Activated B cell treated with CpG ODN at 0.5 μM for 24 hours (primary cell): ENCODE measurements at regions not wholly inside any gene's neighbourhood (a gene's known extent, or its start where the extent isn't known, plus 50 kb on each side); places are given as distances from the start of the nearest gene placed in this dataset.

Experiments
- ATAC-seq: fragments of 200-7000 bp; cut with Tn5 transposase; one replicate; pipeline ENCODE4 v1.10.0; 2021; ENCODE audit warnings: low read depth, mild to moderate bottlenecking, moderate library complexity
- CTCF ChIA-PET: fragments of 350-600 bp; sonication (Branson Sonifier 250); formaldehyde crosslinking; loops from one replicate; lab custom pipeline; 2021; ENCODE audit warnings: antibody characterized with exemption; lab: Charles Lee
- POLR2A ChIA-PET: fragments of 350-600 bp; sonication (Branson Sonifier 250); formaldehyde crosslinking; loops from one replicate; lab custom pipeline; 2021; ENCODE audit warnings: antibody characterized with exemption; lab: Charles Lee
- DNase-seq: peaks from one replicate; pipeline ENCODE4 v3.0.0; 2022
- H3K27ac Mint-ChIP-seq: one replicate; pipeline ENCODE4 v1.8.0; 2020; ENCODE audit warnings: mixed read lengths
- H3K27me3 Mint-ChIP-seq: one replicate; pipeline ENCODE4 v1.8.0; 2021; ENCODE audit warnings: mixed read lengths
- H3K36me3 Mint-ChIP-seq: one replicate; pipeline ENCODE4 v1.8.0; 2021; ENCODE audit warnings: low read depth, mixed read lengths
- H3K4me1 Mint-ChIP-seq: one replicate; pipeline ENCODE4 v1.8.0; 2021; ENCODE audit warnings: mixed read lengths
- H3K4me3 Mint-ChIP-seq: one replicate; pipeline ENCODE4 v1.8.0; 2020; ENCODE audit warnings: mild to moderate bottlenecking, mixed read lengths
- H3K9me3 Mint-ChIP-seq: one replicate; pipeline ENCODE4 v1.8.0; 2020; ENCODE audit warnings: mixed read lengths
- intact Hi-C: fragments of 100-400 bp; cut with micrococcal nuclease; formaldehyde crosslinking; loops from one replicate; pipeline ENCODE4 v1.15.1; 2024
- TF ChIP-seq, protein P1 (sequence below): fragments of 200-600 bp; IDR thresholded peaks from one replicate; pipeline ENCODE4 v1.8.0; 2022; ENCODE audit warnings: antibody characterized with exemption, mild to moderate bottlenecking

DNA sequence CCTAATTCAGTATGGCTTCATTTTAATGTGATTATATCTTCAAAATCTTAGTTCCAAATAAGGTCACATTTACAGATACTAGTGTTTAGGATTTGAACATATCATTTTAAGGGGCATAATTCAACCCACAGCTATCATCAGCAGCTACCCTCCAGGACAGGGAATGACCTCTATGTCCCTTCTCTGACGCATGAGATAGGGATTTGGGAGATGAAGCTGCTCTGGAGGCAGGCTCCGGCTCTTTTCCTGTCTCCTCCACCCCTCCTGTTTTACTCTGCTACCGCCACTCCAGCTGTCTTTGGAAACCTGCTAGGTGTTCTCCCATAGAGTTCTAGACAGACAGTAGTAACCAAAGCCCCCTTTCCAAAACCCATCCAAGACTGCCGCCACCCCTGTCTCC, 119.2 kb downstream of the CARTPT start:
- H3K4me3 Mint-ChIP-seq = no peak overlapping the region
- ATAC-seq = no peak
- H3K9me3 Mint-ChIP-seq = peaks cover 2% of the 10 kb centered on the region
- no peaks in the 10 kb centered on the region for H3K27me3 Mint-ChIP-seq
- intact Hi-C loops = no loop called here
- no peaks in the 10 kb centered on the region for H3K4me1 Mint-ChIP-seq
- CTCF ChIA-PET = interaction anchor here (0.7 kb wide), 1 partner anchor 25 kb away, joined by 3 read pairs; no protein-coding TSS in a partner anchor
- POLR2A ChIA-PET = interaction anchor here (0.6 kb wide), 1 partner anchor 20 kb away, joined by 3 read pairs; no protein-coding TSS in a partner anchor
- TF ChIP-seq, protein P1, sequence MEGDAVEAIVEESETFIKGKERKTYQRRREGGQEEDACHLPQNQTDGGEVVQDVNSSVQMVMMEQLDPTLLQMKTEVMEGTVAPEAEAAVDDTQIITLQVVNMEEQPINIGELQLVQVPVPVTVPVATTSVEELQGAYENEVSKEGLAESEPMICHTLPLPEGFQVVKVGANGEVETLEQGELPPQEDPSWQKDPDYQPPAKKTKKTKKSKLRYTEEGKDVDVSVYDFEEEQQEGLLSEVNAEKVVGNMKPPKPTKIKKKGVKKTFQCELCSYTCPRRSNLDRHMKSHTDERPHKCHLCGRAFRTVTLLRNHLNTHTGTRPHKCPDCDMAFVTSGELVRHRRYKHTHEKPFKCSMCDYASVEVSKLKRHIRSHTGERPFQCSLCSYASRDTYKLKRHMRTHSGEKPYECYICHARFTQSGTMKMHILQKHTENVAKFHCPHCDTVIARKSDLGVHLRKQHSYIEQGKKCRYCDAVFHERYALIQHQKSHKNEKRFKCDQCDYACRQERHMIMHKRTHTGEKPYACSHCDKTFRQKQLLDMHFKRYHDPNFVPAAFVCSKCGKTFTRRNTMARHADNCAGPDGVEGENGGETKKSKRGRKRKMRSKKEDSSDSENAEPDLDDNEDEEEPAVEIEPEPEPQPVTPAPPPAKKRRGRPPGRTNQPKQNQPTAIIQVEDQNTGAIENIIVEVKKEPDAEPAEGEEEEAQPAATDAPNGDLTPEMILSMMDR = no peak
- no peak overlapping the region for H3K27ac Mint-ChIP-seq
- no peak for DNase-seq
- no peaks in the 10 kb centered on the region for H3K36me3 Mint-ChIP-seq

DNA sequence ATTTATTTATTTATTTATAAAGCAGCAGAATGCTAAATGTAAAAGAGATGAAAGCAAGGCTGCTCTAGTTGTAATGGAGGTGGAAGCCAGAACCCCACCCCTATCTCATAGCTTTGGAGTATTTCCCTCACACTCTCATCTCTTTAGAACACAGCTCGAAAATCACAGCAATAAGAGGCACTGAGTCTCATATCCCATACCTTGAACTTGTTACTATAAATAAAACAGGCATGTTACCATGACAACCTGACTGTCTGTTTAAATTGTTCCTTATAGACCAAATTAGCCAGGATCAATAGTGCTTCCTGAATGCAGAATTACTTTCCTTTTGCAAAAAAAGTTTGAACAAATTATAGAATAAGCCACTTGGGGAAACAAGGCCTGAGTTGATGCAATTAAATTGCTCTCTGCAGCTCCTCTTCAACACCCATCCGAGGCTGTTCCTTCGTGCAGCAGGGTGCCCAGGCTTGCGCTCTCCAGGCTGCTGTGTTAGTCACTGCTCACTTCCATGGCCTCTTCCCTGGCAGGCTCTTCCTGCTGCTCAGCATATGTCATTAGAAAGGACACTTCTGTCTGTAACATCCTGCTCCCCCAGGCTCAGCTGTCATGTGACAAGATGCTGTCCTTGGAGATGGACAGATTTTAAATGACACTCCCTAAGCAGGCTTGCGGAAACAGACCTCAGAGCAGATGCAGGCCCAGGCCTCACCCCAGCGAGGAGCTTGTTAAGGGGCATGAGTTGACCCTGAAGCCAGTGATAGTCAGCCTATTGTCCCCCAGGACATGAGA, 120.2 kb downstream of the CARTPT start:
- POLR2A ChIA-PET = no interaction called here
- Mint-ChIP-seq H3K4me3 (no peak overlapping the region), H3K4me1 (no peaks in the 10 kb centered on the region), H3K27me3 (no peaks in the 10 kb centered on the region), H3K36me3 (no peaks in the 10 kb centered on the region), H3K9me3 (peaks cover 2% of the 10 kb centered on the region), H3K27ac (no peak overlapping the region)
- intact Hi-C loops = no loop called here
- ATAC-seq (no peak), DNase-seq (no peak)
- TF ChIP-seq, protein P1 = no peak
- CTCF ChIA-PET = no interaction called here

DNA sequence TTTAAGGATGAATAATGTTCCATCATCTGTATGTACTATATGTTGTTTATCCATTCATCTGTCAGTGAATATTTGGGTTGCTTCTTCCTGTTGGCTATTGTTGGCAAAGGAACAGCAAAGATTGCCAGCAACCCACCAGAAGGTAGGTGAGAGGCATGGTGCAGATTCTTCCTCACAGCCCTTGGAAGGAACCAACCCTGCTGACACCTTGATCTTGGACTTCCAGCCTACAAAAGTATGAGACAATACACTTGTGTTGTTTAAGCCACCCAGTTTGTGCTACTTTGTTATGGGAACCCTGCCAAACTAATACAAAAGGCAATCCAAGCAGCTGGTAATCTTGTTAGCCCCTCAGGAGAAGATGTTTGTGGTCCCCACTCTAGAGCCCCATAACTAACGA, 122.0 kb downstream of the CARTPT start:
- intact Hi-C loops = no loop called here
- DNase-seq (no peak), ATAC-seq (no peak)
- ChIA-PET CTCF (no interaction called here), POLR2A (no interaction called here)
- H3K36me3 Mint-ChIP-seq = no peaks in the 10 kb centered on the region
- H3K4me3 Mint-ChIP-seq = no peak overlapping the region
- no peak overlapping the region for H3K27ac Mint-ChIP-seq
- no peaks in the 10 kb centered on the region for H3K27me3 Mint-ChIP-seq
- H3K4me1 Mint-ChIP-seq = no peaks in the 10 kb centered on the region
- peaks cover 2% of the 10 kb centered on the region for H3K9me3 Mint-ChIP-seq
- TF ChIP-seq, protein P1 = no peak

DNA sequence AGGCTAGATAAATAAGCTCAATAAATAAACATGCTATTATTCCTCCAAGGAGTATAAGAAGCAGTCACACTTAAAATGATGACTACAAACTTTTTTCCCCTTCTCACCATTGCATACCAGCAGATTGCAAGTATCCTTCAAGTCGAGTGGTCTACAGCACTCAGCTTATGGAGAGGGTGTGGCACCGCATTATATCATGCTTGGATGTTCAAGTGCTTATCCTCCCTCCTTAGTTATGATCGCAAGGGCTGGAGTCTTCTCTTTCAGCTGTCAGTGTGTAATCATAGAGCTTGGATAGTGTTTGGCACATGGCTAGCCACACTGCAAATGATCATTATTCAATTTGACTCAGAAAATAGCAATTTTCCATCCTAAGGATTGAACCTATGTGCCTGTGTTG, 124.0 kb downstream of the CARTPT start:
- TF ChIP-seq, protein P1 = no peak
- H3K36me3 Mint-ChIP-seq = no peaks in the 10 kb centered on the region
- H3K9me3 Mint-ChIP-seq = peaks cover 2% of the 10 kb centered on the region
- no peaks in the 10 kb centered on the region for H3K4me1 Mint-ChIP-seq
- intact Hi-C loops = no loop called here
- H3K27ac Mint-ChIP-seq = no peak overlapping the region
- peaks cover 7% of the 10 kb centered on the region for H3K27me3 Mint-ChIP-seq
- H3K4me3 Mint-ChIP-seq = no peak overlapping the region
- ChIA-PET CTCF (no interaction called here), POLR2A (no interaction called here)
- DNase-seq = no peak
- no peak for ATAC-seq

DNA sequence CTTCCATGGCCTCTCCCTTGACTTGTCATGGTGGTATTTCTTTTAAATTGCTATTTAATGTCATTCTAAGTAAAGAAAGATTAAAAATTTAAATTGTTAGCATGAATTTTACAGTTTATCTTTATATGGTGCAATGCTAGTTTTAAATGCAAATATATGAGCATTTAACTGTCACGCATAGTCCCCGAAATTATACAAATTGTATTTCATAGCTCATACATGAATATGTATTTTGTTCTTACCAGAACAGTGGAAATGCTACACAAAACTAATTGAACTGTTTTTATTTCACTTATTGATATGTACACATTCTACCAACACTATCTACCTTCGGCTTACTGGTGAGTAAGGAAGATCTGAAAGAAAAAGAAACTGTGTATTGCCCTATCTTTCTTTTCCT, 125.8 kb downstream of the CARTPT start:
- ChIA-PET CTCF (no interaction called here), POLR2A (no interaction called here)
- TF ChIP-seq, protein P1 = no peak
- H3K27ac Mint-ChIP-seq = no peak overlapping the region
- H3K9me3 Mint-ChIP-seq = peaks cover 8% of the 10 kb centered on the region
- H3K4me3 Mint-ChIP-seq = no peak overlapping the region
- H3K27me3 Mint-ChIP-seq = peaks cover 7% of the 10 kb centered on the region
- DNase-seq (no peak), ATAC-seq (no peak)
- H3K36me3 Mint-ChIP-seq = no peaks in the 10 kb centered on the region
- intact Hi-C loops = no loop called here
- H3K4me1 Mint-ChIP-seq = no peaks in the 10 kb centered on the region
